MM.1S (cell line): ENCODE measurements at regions not wholly inside any gene's neighbourhood (a gene's known extent, or its start where the extent isn't known, plus 50 kb on each side); places are given as distances from the start of the nearest gene placed in this dataset.

Experiments
- EZH2phosphoT487 ChIP-seq: fragments of 300-600 bp; sonication (generic); IDR thresholded peaks from 2 replicates; pipeline ENCODE4 v1.6.1; 2018; ENCODE audit warnings: antibody characterized with exemption, low read length
- TF ChIP-seq, protein P1 (sequence below): fragments of 300-600 bp; sonication (generic); IDR thresholded peaks from 2 replicates; pipeline ENCODE4 v1.5.1; 2016; ENCODE audit warnings: antibody characterized with exemption, low read length, mixed read lengths

GRCh38 chr11:29300420-29300819 is 716.4 kb downstream of the KCNA4 start:
- TF ChIP-seq, protein P1, sequence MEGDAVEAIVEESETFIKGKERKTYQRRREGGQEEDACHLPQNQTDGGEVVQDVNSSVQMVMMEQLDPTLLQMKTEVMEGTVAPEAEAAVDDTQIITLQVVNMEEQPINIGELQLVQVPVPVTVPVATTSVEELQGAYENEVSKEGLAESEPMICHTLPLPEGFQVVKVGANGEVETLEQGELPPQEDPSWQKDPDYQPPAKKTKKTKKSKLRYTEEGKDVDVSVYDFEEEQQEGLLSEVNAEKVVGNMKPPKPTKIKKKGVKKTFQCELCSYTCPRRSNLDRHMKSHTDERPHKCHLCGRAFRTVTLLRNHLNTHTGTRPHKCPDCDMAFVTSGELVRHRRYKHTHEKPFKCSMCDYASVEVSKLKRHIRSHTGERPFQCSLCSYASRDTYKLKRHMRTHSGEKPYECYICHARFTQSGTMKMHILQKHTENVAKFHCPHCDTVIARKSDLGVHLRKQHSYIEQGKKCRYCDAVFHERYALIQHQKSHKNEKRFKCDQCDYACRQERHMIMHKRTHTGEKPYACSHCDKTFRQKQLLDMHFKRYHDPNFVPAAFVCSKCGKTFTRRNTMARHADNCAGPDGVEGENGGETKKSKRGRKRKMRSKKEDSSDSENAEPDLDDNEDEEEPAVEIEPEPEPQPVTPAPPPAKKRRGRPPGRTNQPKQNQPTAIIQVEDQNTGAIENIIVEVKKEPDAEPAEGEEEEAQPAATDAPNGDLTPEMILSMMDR: no peak
- TF ChIP-seq EZH2phosphoT487: no peak
